IMR-90 (cell line): ENCODE measurements at regions not wholly inside any gene's neighbourhood (a gene's known extent, or its start where the extent isn't known, plus 50 kb on each side); places are given as distances from the start of the nearest gene placed in this dataset.
A peak's percentile ranks its signal among the peaks of the same experiment; 100 is the strongest.

Experiments used
- ATAC-seq: fragments of 200-7000 bp; cut with Tn5 transposase; 2 replicates; pipeline ENCODE4 v1.9.1; 2020; ENCODE audit warnings: low read depth, mild to moderate bottlenecking, moderate library complexity
- BruUV-seq: library from RNA; stranded (reverse); fragments of 400-500 nt; replicated peaks from 2 replicates; lab custom pipeline; 2021; lab: Mats Ljungman, UMichigan
- CTCF ChIA-PET: fragments of 300-600 bp; formaldehyde crosslinking; extraction: SDS; loops from one replicate; lab custom pipeline; 2021; ENCODE audit warnings: antibody characterized with exemption; lab: Yijun Ruan, JAX
- POLR2A ChIA-PET: fragments of 300-600 bp; sonication (Branson Sonifier 250); formaldehyde crosslinking; loops from one replicate; lab custom pipeline; 2022; ENCODE audit warnings: antibody characterized with exemption; ENCODE audit not compliant: unreplicated experiment; lab: Charles Lee
- DNase-seq: peaks from one replicate; pipeline ENCODE4 v3.0.0; 2013
- H2AFZ ChIP-seq: replicated peaks from 2 replicates; pipeline ENCODE3; 2013; ENCODE audit warnings: low read length, mild to moderate bottlenecking; ENCODE audit not compliant: poor library complexity
- H2AK5ac ChIP-seq: 2 replicates; pipeline ENCODE4 v1.6.1; 2013; ENCODE audit warnings: low read depth, low read length, inconsistent platforms
- H2AK9ac ChIP-seq: replicated peaks from 2 replicates; pipeline ENCODE3; 2013; ENCODE audit warnings: mild to moderate bottlenecking, low read depth, low read length, moderate library complexity; ENCODE audit not compliant: poor library complexity
- H2BK120ac ChIP-seq: 2 replicates; pipeline ENCODE4 v1.6.1; 2013; ENCODE audit warnings: low read depth, low read length, inconsistent platforms
- H2BK15ac ChIP-seq: 3 replicates; pipeline ENCODE4 v1.6.1; 2013; ENCODE audit warnings: low read depth, low read length, inconsistent platforms
- H2BK20ac ChIP-seq: 2 replicates; pipeline ENCODE4 v1.6.1; 2013; ENCODE audit warnings: low read depth, mild to moderate bottlenecking, inconsistent platforms, low read length, moderate library complexity
- H2BK5ac ChIP-seq: 2 replicates; pipeline ENCODE4 v1.6.1; 2013; ENCODE audit warnings: mild to moderate bottlenecking, low read depth, low read length, inconsistent platforms; ENCODE audit not compliant: poor library complexity, severe bottlenecking
- H3K14ac ChIP-seq: replicated peaks from 2 replicates; pipeline ENCODE4 v1.6.1; 2013; ENCODE audit warnings: low read depth, low read length, inconsistent platforms
- H3K18ac ChIP-seq: 2 replicates; pipeline ENCODE4 v1.6.1; 2013; ENCODE audit warnings: low read depth, low read length, control low read depth
- H3K23ac ChIP-seq: 2 replicates; pipeline ENCODE4 v1.6.1; 2013; ENCODE audit warnings: low read depth, low read length, inconsistent platforms
- H3K27ac ChIP-seq: 2 replicates; pipeline ENCODE4 v1.5.1; 2013; ENCODE audit warnings: mild to moderate bottlenecking, control low read depth, low read length; ENCODE audit not compliant: insufficient read depth
- H3K27me3 ChIP-seq: 2 replicates; pipeline ENCODE4 v1.6.1; 2013; ENCODE audit warnings: low read length; ENCODE audit not compliant: control insufficient read depth, insufficient read depth
- H3K36me3 ChIP-seq: 2 replicates; pipeline ENCODE4 v1.6.1; 2013; ENCODE audit warnings: low read length, mixed read lengths; ENCODE audit not compliant: control insufficient read depth, insufficient read depth
- H3K4ac ChIP-seq: 2 replicates; pipeline ENCODE4 v1.6.1; 2013; ENCODE audit warnings: low read depth, low read length, inconsistent platforms
- H3K4me1 ChIP-seq: 2 replicates; pipeline ENCODE4 v1.6.1; 2013; ENCODE audit warnings: low read length, mixed read lengths; ENCODE audit not compliant: control insufficient read depth, insufficient read depth
- H3K4me2 ChIP-seq: 2 replicates; pipeline ENCODE4 v1.6.1; 2013; ENCODE audit warnings: low read depth, mild to moderate bottlenecking, control low read depth, low read length, moderate library complexity
- H3K4me3 ChIP-seq: 2 replicates; pipeline ENCODE4 v1.5.1; 2013; ENCODE audit warnings: low read depth, mild to moderate bottlenecking, control low read depth, low read length, moderate library complexity; ENCODE audit not compliant: insufficient read depth
- H3K56ac ChIP-seq: 2 replicates; pipeline ENCODE4 v1.6.1; 2013; ENCODE audit warnings: low read length, inconsistent platforms; ENCODE audit not compliant: insufficient read depth; ENCODE audit errors: extremely low read depth
- H3K79me1 ChIP-seq, 2 experiments: 2 replicates each; pipeline ENCODE4 v1.6.1; 2013; ENCODE audit warnings: low read length in 2 of 2, inconsistent platforms in 1 of 2, low read depth in 1 of 2
- H3K9ac ChIP-seq: 2 replicates; pipeline ENCODE4 v1.6.1; 2013; ENCODE audit warnings: low read depth, low read length, control low read depth
- H3K9me1 ChIP-seq: 2 replicates; pipeline ENCODE4 v1.6.1; 2013; ENCODE audit warnings: low read length, inconsistent platforms; ENCODE audit not compliant: insufficient read depth
- H3K9me3 ChIP-seq: 2 replicates; pipeline ENCODE4 v1.6.1; 2013; ENCODE audit warnings: low read length; ENCODE audit not compliant: control insufficient read depth, insufficient read depth
- H4K20me1 ChIP-seq: 2 replicates; pipeline ENCODE4 v1.6.1; 2013; ENCODE audit warnings: low read length, inconsistent platforms; ENCODE audit not compliant: insufficient read depth
- H4K5ac ChIP-seq: 2 replicates; pipeline ENCODE4 v1.6.1; 2013; ENCODE audit warnings: mild to moderate bottlenecking, low read depth, low read length, control low read depth
- H4K8ac ChIP-seq, 2 experiments: 2 replicates each; pipeline ENCODE4 v1.6.1; 2013; ENCODE audit warnings: low read depth in 2 of 2, low read length in 2 of 2, control low read depth in 1 of 2, inconsistent platforms in 1 of 2
- H4K91ac ChIP-seq: 2 replicates; pipeline ENCODE4 v1.6.1; 2013; ENCODE audit warnings: low read depth, low read length, inconsistent platforms; ENCODE audit not compliant: insufficient read depth
- BHLHE40 ChIP-seq: fragments of 150-350 bp; IDR thresholded peaks from 2 replicates; pipeline ENCODE4 v1.6.1; 2016; ENCODE audit warnings: mild to moderate bottlenecking, low read depth, low read length
- CEBPB ChIP-seq: IDR thresholded peaks from 2 replicates; pipeline ENCODE4 v1.6.1; 2012; ENCODE audit warnings: low read depth, low read length, improper control_type of control experiment
- CHD1 ChIP-seq: IDR thresholded peaks from 2 replicates; pipeline ENCODE4 v1.6.1; 2012; ENCODE audit warnings: low read depth, low read length, improper control_type of control experiment
- CTCF ChIP-seq: conservative IDR thresholded peaks from 2 replicates; pipeline ENCODE4 v1.5.1; 2012; ENCODE audit warnings: mild to moderate bottlenecking, low read depth, low read length, improper control_type of control experiment
- ELK1 ChIP-seq: fragments of 150-350 bp; IDR thresholded peaks from 2 replicates; pipeline ENCODE4 v1.6.1; 2016; ENCODE audit warnings: low read depth, mild to moderate bottlenecking, low read length, moderate library complexity, borderline replicate concordance
- FOS ChIP-seq: fragments of 150-350 bp; IDR thresholded peaks from 2 replicates; pipeline ENCODE4 v1.6.1; 2016; ENCODE audit warnings: low read depth, low read length
- MAFK ChIP-seq: IDR thresholded peaks from 2 replicates; pipeline ENCODE4 v1.6.1; 2012; ENCODE audit warnings: low read depth, low read length, improper control_type of control experiment
- MAZ ChIP-seq: IDR thresholded peaks from 2 replicates; pipeline ENCODE4 v1.6.1; 2012; ENCODE audit warnings: low read depth, mild to moderate bottlenecking, low read length, improper control_type of control experiment, moderate library complexity, borderline replicate concordance
- MXI1 ChIP-seq: IDR thresholded peaks from 2 replicates; pipeline ENCODE4 v1.6.1; 2012; ENCODE audit warnings: low read depth, mild to moderate bottlenecking, low read length, moderate library complexity, borderline replicate concordance
- NFE2L2 ChIP-seq: fragments of 150-350 bp; IDR thresholded peaks from 2 replicates; pipeline ENCODE4 v1.6.1; 2016; ENCODE audit warnings: low read depth, mild to moderate bottlenecking, low read length
- POLR2A ChIP-seq: IDR thresholded peaks from 2 replicates; pipeline ENCODE4 v1.6.1; 2012; ENCODE audit warnings: mild to moderate bottlenecking, low read depth, low read length
- RAD21 ChIP-seq: IDR thresholded peaks from 2 replicates; pipeline ENCODE4 v1.6.1; 2012; ENCODE audit warnings: low read length, improper control_type of control experiment
- RCOR1 ChIP-seq: IDR thresholded peaks from 2 replicates; pipeline ENCODE4 v1.6.1; 2012; ENCODE audit warnings: mild to moderate bottlenecking, low read length, improper control_type of control experiment; ENCODE audit not compliant: insufficient replicate concordance
- RFX5 ChIP-seq: IDR thresholded peaks from 2 replicates; pipeline ENCODE4 v1.8.0; 2012; ENCODE audit warnings: low read depth, mild to moderate bottlenecking, low read length, moderate library complexity
- SMC3 ChIP-seq: fragments of 150-350 bp; IDR thresholded peaks from 2 replicates; pipeline ENCODE4 v1.6.1; 2016; ENCODE audit warnings: low read depth, mild to moderate bottlenecking, antibody characterized with exemption, low read length, moderate library complexity
- USF2 ChIP-seq: fragments of 150-350 bp; IDR thresholded peaks from 2 replicates; pipeline ENCODE4 v1.6.1; 2017; ENCODE audit warnings: mild to moderate bottlenecking, antibody characterized with exemption, low read length, low read depth
- WGBS, 2 experiments: methylation state at CpG; one replicate each; pipeline versions ENCODE4 v1.1.5 to v1.1.7; 2013; ENCODE audit warnings: missing lambda C conversion rate in 2 of 2; ENCODE audit not compliant: insufficient read length in 1 of 2; ENCODE audit errors: extremely low coverage in 2 of 2; 5-methylcytosine and 5-hydroxymethylcytosine counted together
- dilution Hi-C: fragments of 300-500 bp; cut with HindIII; formaldehyde crosslinking; loops from one replicate; pipeline ENCODE4 v1.14.3; 2018; ENCODE audit warnings: low sequenced_read_pairs; ENCODE audit not compliant: unreplicated experiment
- in situ Hi-C: fragments of 300-500 bp; cut with MboI; formaldehyde crosslinking; loops from 3 replicates; pipeline ENCODE4 v1.14.3; 2019; ENCODE audit warnings: low sequenced_read_pairs, inconsistent platforms, mixed read lengths
- intact Hi-C: fragments of 100-400 bp; cut with micrococcal nuclease; formaldehyde crosslinking; loops from 2 replicates; pipeline ENCODE4 v1.10.0; 2022

GRCh38 chr6:141914646-141915045 is 218.1 kb upstream of the GJE1 start:
- no peak overlapping the region for H3K9ac ChIP-seq
- no peaks in the 10 kb centered on the region for H4K20me1 ChIP-seq
- no peak overlapping the region for H2BK5ac ChIP-seq
- no peak for ATAC-seq
- no peak overlapping the region for H3K14ac ChIP-seq
- H3K56ac ChIP-seq = no peak overlapping the region
- H3K4me1 ChIP-seq = no peaks in the 10 kb centered on the region
- H2BK20ac ChIP-seq = no peak overlapping the region
- H3K4me2 ChIP-seq = no peak overlapping the region
- dilution Hi-C loops (no loop called here), in situ Hi-C loops (no loop called here), intact Hi-C loops (no loop called here)
- H2AFZ ChIP-seq = no peak overlapping the region
- no peak overlapping the region for H3K18ac ChIP-seq
- H3K4me3 ChIP-seq = no peak overlapping the region
- no peak overlapping the region for H2AK5ac ChIP-seq
- H4K91ac ChIP-seq = no peak overlapping the region
- TF ChIP-seq MAZ = no peak
- no peak for TF ChIP-seq RCOR1
- TF ChIP-seq NFE2L2 = no peak
- TF ChIP-seq SMC3 = no peak
- no peak for TF ChIP-seq RAD21
- TF ChIP-seq USF2 = no peak
- no peak for TF ChIP-seq FOS
- no peak for TF ChIP-seq MAFK
- TF ChIP-seq POLR2A = no peak
- TF ChIP-seq CHD1 = no peak
- TF ChIP-seq CEBPB = no peak
- TF ChIP-seq BHLHE40 = no peak
- no peak for TF ChIP-seq MXI1
- TF ChIP-seq CTCF = no peak
- no peak for TF ChIP-seq RFX5
- TF ChIP-seq ELK1 = no peak
- H3K23ac ChIP-seq = no peak overlapping the region
- no peak overlapping the region for H2AK9ac ChIP-seq
- H3K9me1 ChIP-seq = no peaks in the 10 kb centered on the region
- no peak overlapping the region for H4K5ac ChIP-seq
- ChIA-PET CTCF (no interaction called here), POLR2A (no interaction called here)
- peak; percentile 7 for DNase-seq
- no peak overlapping the region for H4K8ac ChIP-seq
- no CpG with 5 or more reads among the region's 2 CpGs for WGBS, 2 experiments
- no peak overlapping the region for H2BK120ac ChIP-seq
- no peaks in the 10 kb centered on the region for H3K9me3 ChIP-seq
- no peak overlapping the region for H3K27ac ChIP-seq
- H3K27me3 ChIP-seq = no peaks in the 10 kb centered on the region
- 0 out of 4 replicates have a peak, but pooled peaks cover 0 to 3% of the 10 kb centered on the region in 2 experiments for H3K79me1 ChIP-seq
- H3K36me3 ChIP-seq = no peaks in the 10 kb centered on the region
- H3K4ac ChIP-seq = no peak overlapping the region
- H2BK15ac ChIP-seq = no peak overlapping the region
- BruUV-seq = no TSS peak
